NCI-H1694 (cell line): ENCODE measurements at regions not wholly inside any gene's neighbourhood (a gene's known extent, or its start where the extent isn't known, plus 50 kb on each side); places are given as distances from the start of the nearest gene placed in this dataset.

Experiments used
- DNase-seq: peaks from one replicate; lab custom pipeline; 2025; lab: John Stamatoyannopoulos, UW

DNA sequence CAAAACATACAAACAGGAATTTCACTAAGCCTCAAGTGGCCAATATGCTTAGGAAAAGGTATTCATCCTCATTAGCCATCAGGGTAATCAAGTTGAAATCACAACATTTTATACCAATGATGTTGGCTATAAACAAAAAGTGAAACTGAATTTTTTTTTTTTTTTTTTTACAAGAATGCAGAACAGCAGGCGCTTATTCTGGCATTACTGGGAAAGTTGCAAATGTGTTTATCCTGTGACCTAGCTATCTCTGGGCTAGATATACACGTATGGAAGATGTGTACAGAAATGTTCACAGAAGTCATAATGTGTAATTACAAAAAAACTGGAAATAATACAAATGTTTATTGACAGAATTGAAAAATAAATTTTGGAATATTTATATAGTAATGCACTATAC lies 1430.4 kb upstream of the TENM3 start:
- no peak for DNase-seq

DNA sequence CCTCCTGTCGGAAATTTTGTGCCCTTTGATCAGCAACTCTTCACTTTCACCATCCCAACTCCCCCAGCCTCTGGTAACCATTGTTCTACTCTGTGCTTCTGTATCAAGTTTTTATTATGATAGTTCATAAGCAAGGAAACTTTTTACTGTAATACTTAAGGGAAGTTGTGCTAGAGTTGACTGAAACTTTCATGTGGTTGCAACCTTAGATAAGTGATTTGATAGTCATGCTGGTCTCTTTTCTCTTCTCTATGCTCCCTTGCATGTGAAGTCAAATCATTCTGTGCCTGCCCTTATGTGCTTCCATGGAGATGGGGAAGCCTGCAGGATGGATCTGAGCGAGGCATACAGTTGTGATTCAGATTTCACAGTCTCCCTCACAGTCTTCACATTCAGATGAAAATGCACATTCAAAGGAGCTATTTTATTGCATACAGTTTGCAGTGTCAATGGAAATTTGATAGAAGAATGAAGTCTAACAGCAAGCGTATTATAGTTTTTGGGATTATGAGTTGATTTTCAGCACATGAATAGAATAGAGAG lies 1428.3 kb upstream of the TENM3 start:
- no peak for DNase-seq

GRCh38 chr4:180817529-180817928 lies 1425.7 kb upstream of the TENM3 start:
- no peak for DNase-seq

- no peak for DNase-seq
Measured at GRCh38 chr4:180823108-180823507, 1420.1 kb upstream of the TENM3 start.

DNA sequence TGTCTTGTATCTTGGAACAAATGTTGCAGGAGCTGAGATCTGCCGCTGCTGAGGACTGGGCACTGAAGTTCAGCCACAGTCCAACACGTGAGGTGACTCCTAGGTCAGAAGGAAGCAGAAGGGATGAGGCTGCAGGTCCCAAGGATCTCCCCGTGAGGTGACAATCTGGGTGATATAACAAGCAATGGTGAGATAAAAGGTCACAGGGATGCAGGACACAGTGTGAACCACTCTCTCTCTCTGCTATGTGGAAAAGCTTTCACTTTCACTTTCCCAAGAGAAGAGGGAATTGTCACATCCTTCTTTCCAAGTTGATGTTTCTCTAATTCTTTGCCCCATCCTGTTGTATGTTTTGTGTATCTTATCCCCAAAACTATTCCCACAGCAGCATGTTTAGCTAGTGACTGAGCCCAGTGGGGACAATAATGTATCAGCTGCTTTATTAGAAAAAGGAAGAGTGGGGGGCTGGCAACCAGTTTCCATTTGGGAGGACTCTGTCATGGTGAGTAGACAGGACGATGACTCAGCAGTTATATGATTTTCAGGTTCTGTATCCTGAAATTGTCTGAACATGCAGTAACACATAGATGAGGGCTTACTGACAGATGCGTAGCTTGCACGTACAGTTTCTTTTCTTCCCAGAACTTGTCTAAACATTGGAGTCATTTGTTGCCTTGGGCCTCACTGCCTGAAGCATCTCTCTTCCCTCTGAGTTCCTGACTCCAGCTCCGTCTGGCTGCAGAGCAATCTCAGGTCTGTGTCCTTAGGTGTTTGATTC lies 1415.8 kb upstream of the TENM3 start:
- DNase-seq: no peak

DNA sequence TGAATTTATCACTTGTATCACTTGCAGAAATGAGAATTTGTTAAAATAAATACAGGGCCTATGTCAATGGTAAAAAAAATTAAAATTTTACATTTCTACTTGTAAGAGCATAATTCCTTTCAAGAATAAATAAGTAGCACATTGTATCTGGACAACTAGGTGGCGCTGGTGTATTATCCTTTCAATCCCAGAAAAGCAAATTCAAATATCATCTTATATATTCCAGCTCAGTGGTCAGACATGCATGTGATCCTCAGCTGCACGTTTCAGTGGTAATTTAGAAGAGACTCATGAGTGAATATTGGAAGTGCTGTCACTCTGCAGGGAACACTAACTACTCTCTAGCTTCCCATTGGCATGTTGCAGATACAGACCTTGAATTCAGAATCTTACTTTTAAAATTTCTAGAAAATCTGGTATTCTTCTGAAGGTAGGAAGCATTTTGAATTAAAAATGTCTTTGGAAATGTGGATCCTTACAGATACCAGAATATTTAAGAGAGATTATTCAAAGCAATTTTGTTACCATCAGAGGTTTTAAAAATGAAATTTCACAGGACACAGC lies 1414.7 kb upstream of the TENM3 start:
- peak; percentile 32 for DNase-seq

GRCh38 chr4:180832073-180832472 lies 1411.1 kb upstream of the TENM3 start:
- DNase-seq: no peak

GRCh38 chr4:180840142-180840541 lies 1403.1 kb upstream of the TENM3 start:
- no peak for DNase-seq

- DNase-seq: no peak
Measured at GRCh38 chr4:180850318-180850940, 1392.8 kb upstream of the TENM3 start.

DNA sequence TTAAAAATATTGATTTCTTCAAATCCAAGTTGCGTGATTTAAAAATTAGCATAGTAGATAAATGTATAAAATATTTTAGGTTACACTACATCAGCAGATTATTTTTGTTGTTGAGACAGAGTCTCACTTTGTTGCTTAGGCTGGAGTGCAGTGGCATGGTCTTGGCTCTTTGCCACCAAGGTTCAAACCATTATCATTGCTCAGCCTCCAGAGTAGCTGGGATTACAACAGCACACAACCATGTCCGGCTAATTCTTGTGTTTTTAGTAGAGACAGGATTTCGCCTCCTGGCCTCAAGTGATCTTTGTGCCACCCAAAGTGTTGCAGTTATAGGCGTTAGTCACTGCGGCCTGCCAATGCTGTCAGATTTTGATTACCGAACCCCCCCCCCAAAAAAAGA lies 1390.5 kb upstream of the TENM3 start:
- no peak for DNase-seq

DNA sequence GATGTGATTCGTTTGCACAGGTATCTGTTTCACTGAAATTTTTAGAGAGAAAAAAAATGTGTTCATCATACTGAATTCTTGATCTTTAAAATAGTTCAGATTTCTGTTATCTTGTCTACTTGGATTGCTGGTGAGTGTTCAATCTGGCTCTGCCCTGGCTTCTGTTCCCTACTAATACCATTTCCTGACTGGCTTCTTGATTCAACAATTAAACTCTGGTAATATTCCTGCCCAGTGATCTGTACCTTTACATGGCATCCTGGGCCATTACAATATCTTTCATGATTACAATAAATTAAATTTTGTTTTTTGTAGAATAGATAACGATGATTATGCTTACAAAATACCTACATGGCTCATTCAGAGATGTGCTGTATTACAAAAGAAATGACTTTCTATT lies 1388.0 kb upstream of the TENM3 start:
- DNase-seq: no peak

DNA sequence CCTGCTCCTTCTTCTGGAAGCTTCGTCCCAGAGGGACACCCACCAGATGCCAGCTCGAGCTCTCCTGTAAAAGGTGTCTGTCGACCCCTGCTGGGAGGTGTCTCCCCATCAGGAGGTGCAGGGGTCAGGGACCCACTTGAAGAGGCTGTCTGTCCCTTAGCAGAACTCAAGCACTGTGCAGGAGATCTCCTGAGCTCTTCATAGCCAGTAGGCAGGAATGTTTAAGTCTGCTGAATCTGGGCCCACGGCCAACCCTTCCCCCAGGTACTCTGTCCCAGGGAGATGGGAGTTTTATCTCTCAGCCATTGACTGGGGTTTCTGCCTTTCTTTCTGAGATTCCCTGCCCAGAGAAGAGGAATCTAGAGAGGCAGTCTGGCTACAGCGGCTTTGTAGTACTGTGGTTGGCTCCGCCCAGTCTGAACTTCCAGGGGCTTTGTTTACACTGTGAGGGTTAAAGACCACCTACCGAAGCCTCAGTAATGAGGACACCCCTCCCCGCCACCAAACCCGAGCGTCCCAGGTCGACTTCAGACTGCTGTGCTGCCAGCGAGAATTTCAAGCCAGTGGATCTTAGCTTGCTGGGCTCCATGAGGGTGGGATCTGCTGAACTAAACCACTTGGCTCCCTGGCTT lies 1383.0 kb upstream of the TENM3 start:
- DNase-seq: no peak

GRCh38 chr4:180861651-180862050 lies 1381.6 kb upstream of the TENM3 start:
- DNase-seq: no peak

DNA sequence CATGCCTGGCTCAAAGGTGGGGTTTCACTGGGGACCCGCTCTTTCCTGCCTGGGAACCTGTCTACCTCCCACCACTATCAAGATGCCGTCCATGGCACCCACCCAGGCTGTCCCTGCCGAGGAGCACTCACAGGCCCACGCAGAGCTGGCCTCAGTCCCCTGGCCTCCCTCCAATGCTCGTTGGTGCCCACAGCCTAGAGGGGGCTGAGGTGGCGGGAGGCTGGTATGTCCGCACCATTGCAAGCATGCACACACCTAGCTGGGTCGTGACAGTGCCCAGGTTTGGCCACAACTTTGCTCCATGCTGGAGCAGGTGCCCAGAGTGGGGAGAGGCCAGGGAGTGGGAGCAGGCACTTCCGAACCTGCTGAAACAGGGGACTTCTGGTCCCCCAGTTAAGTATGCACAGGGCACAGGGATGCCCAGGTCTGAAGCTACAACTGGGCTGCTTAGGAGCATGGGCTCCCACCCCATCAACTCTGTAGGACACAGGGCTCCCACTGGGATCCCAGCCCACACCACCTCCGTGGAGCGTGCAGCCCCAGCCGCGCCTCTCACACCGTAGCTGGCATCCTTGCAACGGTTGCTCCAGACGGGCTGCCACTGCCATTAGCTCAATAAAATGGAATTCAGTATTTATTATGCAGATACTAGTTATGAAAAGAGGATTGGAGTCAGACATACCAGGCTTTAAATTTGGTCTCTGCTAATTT lies 1376.1 kb upstream of the TENM3 start:
- DNase-seq: no peak

DNA sequence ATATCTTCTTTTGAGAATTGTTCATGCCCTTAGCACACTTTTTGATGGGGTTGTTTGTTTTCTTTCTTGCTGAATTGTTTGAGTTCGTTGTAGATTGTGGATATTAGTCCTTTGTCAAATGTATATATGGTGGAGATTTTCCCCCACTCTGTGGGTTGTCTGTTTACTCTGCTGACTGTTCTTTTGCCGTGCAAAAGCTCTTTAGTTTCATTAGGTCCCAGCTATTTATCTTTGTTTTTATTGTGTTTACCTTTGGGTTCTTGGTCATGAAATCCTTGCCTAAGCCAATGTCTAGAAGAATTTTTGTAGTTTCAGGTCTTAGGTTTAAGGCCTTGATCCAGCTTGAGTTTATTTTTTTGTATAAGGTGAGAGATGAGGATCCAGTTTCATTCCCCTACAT lies 1372.6 kb upstream of the TENM3 start:
- DNase-seq: no peak

GRCh38 chr4:180898305-180898704 lies 1344.9 kb upstream of the TENM3 start:
- no peak for DNase-seq

GRCh38 chr4:180900781-180901180 lies 1342.4 kb upstream of the TENM3 start:
- DNase-seq: no peak

- no peak for DNase-seq
Measured at GRCh38 chr4:180909279-180909678, 1333.9 kb upstream of the TENM3 start.

DNA sequence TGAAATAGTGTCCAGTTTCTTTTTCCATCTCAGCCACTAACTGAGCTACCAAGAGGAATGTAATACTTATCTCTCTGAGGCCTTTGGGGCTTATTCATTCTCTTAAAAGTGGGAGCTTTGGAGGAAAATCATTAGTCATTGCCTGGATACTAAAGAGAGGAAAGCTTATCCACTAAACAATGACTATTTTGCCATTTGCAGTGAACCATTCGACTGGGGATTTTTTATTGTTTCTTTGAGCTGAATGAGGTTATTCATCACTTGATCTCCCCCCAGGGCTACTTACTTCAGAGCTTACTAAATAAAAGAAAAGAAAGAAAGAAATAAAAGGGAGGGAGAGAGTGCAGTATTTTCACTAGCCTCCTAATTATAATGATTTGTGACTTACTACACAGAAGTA lies 1329.5 kb upstream of the TENM3 start:
- no peak for DNase-seq

GRCh38 chr4:180923486-180923885 lies 1319.7 kb upstream of the TENM3 start:
- no peak for DNase-seq

DNA sequence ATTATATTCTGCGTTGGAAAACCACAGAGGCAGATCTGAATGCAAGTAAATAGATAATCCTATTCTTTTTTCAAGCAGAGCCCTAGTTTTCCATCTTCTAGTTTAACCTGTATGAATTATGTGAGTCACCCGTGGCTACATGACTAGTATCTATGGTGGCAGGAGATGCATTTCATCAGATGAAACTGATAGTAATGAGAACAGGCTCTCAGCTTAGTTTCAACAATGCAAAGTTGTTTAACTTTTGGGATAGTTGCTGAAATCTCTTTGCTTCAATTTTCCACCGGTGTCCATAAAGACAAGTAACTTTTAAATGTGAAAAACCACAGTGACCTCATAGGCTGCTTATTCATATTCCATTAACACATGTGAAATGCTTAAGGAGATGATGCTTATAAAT lies 1317.4 kb upstream of the TENM3 start:
- no peak for DNase-seq

- DNase-seq: no peak
Measured at GRCh38 chr4:180926277-180926676, 1316.9 kb upstream of the TENM3 start.
